G401 (cell line): ENCODE measurements at regions not wholly inside any gene's neighbourhood (a gene's known extent, or its start where the extent isn't known, plus 50 kb on each side); places are given as distances from the start of the nearest gene placed in this dataset.

Experiments
- DNase-seq: peaks from one replicate; pipeline ENCODE4 v3.0.0-alpha.2; 2015; ENCODE audit warnings: low spot score
- in situ Hi-C: cut with HindIII; loops from 2 replicates; pipeline ENCODE4 v1.10.0; 2016; ENCODE audit warnings: low sequenced_read_pairs, mixed read lengths

GRCh38 chr11:69883292-69884255, 64.4 kb upstream of the FGF3 start:
- DNase-seq = no peak
- in situ Hi-C loops = no loop called here

GRCh38 chr11:69884286-69884685, 65.1 kb upstream of the FGF3 start:
- DNase-seq = no peak
- in situ Hi-C loops = no loop called here

GRCh38 chr11:69884751-69885150, 65.5 kb upstream of the FGF3 start:
- no peak for DNase-seq
- in situ Hi-C loops = no loop called here

GRCh38 chr11:69887330-69887729, 68.1 kb upstream of the FGF3 start:
- no peak for DNase-seq
- in situ Hi-C loops = no loop called here

- in situ Hi-C loops = no loop called here
These were observed 68.7 kb upstream of the FGF3 start for GRCh38 chr11:69887841-69888427.

GRCh38 chr11:69888483-69889181, 69.4 kb upstream of the FGF3 start:
- in situ Hi-C loops = no loop called here
- peak; percentile 79 for DNase-seq

More at GRCh38 chr11:69887841-69888427, 68.7 kb upstream of the FGF3 start:
- DNase-seq = no peak

- in situ Hi-C loops = no loop called here
- DNase-seq = no peak
These were observed 70.4 kb upstream of the FGF3 start for GRCh38 chr11:69889400-69890318.

GRCh38 chr11:69890476-69890875, 71.3 kb upstream of the FGF3 start:
- in situ Hi-C loops = no loop called here
- no peak for DNase-seq

- no peak for DNase-seq
- in situ Hi-C loops = no loop called here
These were observed 72.4 kb upstream of the FGF3 start for GRCh38 chr11:69891421-69892236.

- in situ Hi-C loops = no loop called here
- no peak for DNase-seq
These were observed 73.2 kb upstream of the FGF3 start for GRCh38 chr11:69892237-69892985.

- DNase-seq = peak; percentile 93
- in situ Hi-C loops = no loop called here
These were observed 73.9 kb upstream of the FGF3 start for GRCh38 chr11:69892986-69893555.

GRCh38 chr11:69893631-69894030, 74.4 kb upstream of the FGF3 start:
- in situ Hi-C loops = no loop called here
- no peak for DNase-seq

- peak; percentile 42 for DNase-seq
- in situ Hi-C loops = no loop called here
These were observed 75.0 kb upstream of the FGF3 start for GRCh38 chr11:69894181-69894611.

- in situ Hi-C loops = no loop called here
- no peak for DNase-seq
These were observed 75.4 kb upstream of the FGF3 start for GRCh38 chr11:69894648-69895047.

- in situ Hi-C loops = no loop called here
- DNase-seq = no peak
These were observed 77.0 kb upstream of the FGF3 start for GRCh38 chr11:69896250-69896649.

GRCh38 chr11:69898123-69898522, 78.9 kb upstream of the FGF3 start:
- in situ Hi-C loops = no loop called here
- DNase-seq = no peak
